Left lung (tissue), 4 donors: ENCODE measurements at regions not wholly inside any gene's neighbourhood (a gene's known extent, or its start where the extent isn't known, plus 50 kb on each side); places are given as distances from the start of the nearest gene placed in this dataset.

Experiments
- ATAC-seq: fragments of 200-7000 bp; cut with Tn5 transposase; one replicate; pipeline ENCODE4 v1.9.1; 2020; ENCODE audit warnings: moderate library complexity
- DNase-seq, 4 donors: peaks; one replicate each; pipeline ENCODE4 v3.0.0-alpha.2; 2013 to 2020
- H3K27ac ChIP-seq, 2 donors: fragments of 200-600 bp; sonication (generic) in 1 of 2; one replicate each; pipeline versions ENCODE4 v1.5.0 to v1.8.0; 2020 to 2021
- H3K27me3 ChIP-seq, 2 donors: fragments of 200-600 bp; sonication (generic) in 1 of 2; one replicate each; pipeline versions ENCODE4 v1.5.0 to v1.8.0; 2020 to 2021
- H3K36me3 ChIP-seq, 2 donors: fragments of 200-600 bp; sonication (generic) in 1 of 2; one replicate each; pipeline versions ENCODE4 v1.5.0 to v1.8.0; 2020 to 2021
- H3K4me1 ChIP-seq, 2 donors: fragments of 200-600 bp; one replicate each; pipeline ENCODE4 v1.8.0; 2021
- H3K4me3 ChIP-seq, 2 donors: fragments of 200-600 bp; sonication (generic) in 1 of 2; one replicate each; pipeline versions ENCODE4 v1.5.0 to v1.8.0; 2020 to 2021; ENCODE audit warnings: mild to moderate bottlenecking in 1 of 2
- H3K9me3 ChIP-seq, 2 donors: fragments of 200-600 bp; sonication (generic) in 1 of 2; one replicate each; pipeline versions ENCODE4 v1.5.0 to v1.8.0; 2020 to 2021
- intact Hi-C, 2 donors: fragments of 100-400 bp; cut with DNase I; formaldehyde crosslinking; loops; one replicate each; pipeline versions ENCODE4 v1.11.2 to v1.14.2; 2022
- TF ChIP-seq, protein P1 (sequence below), 2 donors: fragments of 200-600 bp; sonication (generic) in 1 of 2; IDR thresholded peaks; one replicate each; pipeline versions ENCODE4 v1.5.0 to v1.8.0; 2021; ENCODE audit warnings: antibody characterized with exemption in 2 of 2
- donor health status: DM: no; HTN: yes; CAD: no.
- donor health status: DM: no; HTN: no; CAD: no.

DNA sequence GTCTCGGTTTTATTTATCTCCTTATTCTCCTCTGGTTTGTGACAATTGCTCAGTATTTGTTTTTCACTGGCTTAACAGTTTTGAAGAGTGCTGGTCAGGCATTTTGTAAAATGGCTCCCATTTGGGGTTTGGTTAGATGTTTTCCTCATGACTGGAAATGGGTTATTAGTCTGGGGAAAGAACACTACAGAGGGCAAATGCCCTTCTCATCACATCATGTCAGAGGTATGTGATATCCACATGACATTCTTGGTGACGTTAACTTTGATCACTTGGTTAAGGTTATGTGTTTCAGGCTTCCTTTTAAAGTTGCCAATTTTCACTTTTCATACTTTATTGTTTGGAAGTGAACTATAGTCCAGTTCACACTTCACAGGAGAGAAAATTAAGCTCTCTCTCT is 74.8 kb upstream of the KLHL1 start:
- Histone ChIP-seq H3K9me3 (no peaks in the 10 kb centered on the region), H3K27ac (no peak overlapping the region), H3K27me3 (no peaks in the 10 kb centered on the region), H3K36me3 (no peaks in the 10 kb centered on the region), H3K4me3 (no peak overlapping the region), H3K4me1 (no peaks in the 10 kb centered on the region)
- intact Hi-C loops, result no loop called here
- ATAC-seq (no peak), DNase-seq (no peak)
- TF ChIP-seq, protein P1, sequence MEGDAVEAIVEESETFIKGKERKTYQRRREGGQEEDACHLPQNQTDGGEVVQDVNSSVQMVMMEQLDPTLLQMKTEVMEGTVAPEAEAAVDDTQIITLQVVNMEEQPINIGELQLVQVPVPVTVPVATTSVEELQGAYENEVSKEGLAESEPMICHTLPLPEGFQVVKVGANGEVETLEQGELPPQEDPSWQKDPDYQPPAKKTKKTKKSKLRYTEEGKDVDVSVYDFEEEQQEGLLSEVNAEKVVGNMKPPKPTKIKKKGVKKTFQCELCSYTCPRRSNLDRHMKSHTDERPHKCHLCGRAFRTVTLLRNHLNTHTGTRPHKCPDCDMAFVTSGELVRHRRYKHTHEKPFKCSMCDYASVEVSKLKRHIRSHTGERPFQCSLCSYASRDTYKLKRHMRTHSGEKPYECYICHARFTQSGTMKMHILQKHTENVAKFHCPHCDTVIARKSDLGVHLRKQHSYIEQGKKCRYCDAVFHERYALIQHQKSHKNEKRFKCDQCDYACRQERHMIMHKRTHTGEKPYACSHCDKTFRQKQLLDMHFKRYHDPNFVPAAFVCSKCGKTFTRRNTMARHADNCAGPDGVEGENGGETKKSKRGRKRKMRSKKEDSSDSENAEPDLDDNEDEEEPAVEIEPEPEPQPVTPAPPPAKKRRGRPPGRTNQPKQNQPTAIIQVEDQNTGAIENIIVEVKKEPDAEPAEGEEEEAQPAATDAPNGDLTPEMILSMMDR (IDR thresholded peaks at IDR 0.05), result no peak
